HuH-7 (cell line): ENCODE measurements at regions not wholly inside any gene's neighbourhood (a gene's known extent, or its start where the extent isn't known, plus 50 kb on each side); places are given as distances from the start of the nearest gene placed in this dataset.

Experiments
- DNase-seq: peaks from one replicate; pipeline ENCODE4 v3.0.0; 2011; ENCODE audit warnings: low spot score

DNA sequence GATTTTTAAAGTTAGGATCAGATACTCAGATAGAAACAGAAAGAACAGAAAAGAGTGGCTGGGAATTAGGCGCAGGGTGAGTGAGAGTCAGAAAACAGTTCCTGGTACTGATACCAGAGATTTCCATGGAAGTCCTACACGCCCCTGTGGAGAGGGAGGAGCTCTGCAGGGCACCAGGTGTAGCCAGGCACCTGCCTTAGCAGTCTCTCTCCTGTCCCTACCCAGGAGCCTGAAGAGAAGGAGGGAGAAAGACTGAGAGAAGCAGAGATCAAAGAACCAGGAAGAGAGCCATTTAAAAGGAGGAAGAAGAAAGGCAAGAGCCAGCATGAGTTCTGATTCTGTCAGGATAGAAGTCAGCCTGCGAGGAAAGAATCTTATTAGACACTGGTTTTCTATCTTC is 65.0 kb downstream of the CBLN1 start:
- no peak for DNase-seq

DNA sequence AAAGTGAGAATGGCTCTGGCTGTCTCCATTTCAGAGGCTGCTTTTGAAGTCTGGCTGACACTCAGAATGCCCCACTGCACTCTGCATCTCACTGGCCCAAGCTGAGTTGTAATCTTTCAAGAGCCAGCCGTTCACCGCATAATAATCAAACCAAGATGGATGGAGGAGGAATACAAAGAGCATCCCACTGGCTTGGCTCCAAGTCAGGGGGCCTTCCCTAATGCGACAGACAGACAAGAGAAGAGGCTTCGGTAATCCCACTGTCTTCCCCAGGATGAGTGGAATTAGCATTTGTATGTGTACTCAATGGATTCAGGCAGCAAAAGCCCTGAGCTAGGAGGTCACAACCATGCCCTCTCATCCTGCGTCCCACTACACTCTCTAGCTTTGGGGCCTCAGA is 68.0 kb downstream of the CBLN1 start:
- no peak for DNase-seq

- no peak for DNase-seq
Measured at GRCh38 chr16:49204191-49204590, 77.4 kb downstream of the CBLN1 start.

DNA sequence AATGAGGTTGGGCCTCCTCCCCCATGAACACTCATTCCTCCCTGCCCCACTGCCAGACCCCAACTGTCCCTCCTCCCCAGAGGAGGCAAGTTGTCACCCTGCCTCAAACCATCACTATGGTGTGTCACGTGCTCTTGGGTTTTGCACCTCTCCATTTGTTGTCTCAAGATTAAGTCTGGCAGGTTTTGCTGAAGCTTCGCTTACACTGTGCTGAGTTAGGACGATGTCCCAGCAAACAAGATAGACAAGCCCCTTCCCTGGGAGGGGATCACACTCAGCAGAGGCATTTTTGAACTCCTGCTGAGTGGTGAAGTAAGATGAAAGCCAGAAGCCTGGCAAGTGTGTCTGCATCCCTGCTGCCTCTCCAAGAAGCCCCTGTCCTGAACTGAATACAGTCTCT is 78.3 kb downstream of the CBLN1 start:
- DNase-seq, result no peak

GRCh38 chr16:49201118-49201517 is 80.5 kb downstream of the CBLN1 start:
- no peak for DNase-seq

DNA sequence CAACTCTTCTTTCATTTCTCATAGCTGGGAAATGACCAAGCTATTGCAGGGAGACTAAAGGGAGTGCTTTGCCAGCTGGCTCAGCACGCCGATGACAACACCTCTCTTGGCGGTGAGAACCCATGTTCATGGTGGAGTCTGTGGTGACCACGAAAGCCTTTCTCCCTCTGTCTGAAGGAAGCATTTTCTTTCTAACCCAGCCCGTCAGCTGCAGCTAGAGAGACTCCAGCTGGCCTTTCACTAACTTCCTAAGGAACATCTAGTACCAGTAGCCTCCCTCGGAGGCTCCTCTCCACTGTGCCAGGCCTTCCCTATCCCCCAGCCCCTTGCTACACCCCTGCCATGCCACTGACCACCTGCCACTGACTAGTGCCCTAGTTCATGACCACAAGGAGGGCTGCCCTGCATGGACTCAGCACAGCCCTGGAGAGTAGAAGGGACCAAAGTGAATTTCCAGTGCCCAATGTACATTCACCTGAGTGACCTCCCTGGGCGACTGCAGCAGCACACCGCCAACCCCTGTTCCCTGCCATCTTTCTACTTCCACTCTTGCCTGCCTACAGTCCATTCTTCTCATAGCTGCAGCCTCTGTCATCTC is 81.3 kb downstream of the CBLN1 start:
- no peak for DNase-seq

DNA sequence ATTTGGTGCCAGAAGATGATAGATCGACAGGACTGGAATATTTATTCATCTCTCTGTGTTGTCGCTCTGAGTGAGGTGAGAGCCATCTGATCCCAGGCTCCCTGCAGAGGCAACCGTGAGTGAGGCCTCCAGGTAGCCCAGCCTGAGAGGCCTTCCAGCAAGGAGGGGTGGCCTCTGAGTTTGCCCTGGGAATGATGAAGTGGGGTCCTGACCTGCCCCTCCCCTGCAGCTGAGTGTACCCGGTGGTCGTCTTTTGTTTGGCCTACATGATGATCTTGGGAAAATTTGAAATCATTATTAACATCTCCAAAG is 86.4 kb downstream of the CBLN1 start:
- no peak for DNase-seq

DNA sequence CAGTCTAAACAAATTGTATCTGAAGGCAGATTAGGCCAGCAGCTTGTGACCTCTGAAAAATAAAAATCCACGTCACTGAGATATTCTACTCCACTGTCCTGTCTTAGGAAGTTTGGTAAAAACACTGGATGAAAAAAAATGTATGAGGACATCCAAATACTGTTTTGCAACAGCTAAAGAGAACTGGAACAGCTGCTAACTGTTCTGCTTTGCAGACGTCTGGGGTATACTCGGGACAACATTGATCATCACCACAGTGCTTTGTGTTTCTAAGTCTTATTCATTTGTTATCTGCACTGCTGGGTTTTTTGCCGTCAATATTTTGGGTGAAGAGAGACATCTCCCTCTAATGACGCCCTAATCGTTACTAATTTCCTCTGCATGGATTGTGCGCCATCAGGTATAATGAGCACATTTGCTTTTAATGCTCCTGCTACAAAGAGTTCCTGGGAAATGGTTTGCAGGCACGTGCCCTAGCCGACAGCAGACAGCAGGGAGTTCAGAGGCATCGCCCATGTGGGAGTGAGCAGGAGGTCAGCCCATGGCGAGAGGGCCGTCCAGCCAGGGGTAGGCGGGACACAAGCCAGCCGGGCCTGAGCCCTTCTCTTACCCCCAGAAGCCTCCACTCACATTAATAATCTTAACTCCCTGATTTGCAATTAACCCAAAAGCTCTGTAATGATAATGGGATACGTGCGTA is 87.0 kb downstream of the CBLN1 start:
- DNase-seq, result no peak

- no peak for DNase-seq
Measured at GRCh38 chr16:49193596-49193995, 88.0 kb downstream of the CBLN1 start.

DNA sequence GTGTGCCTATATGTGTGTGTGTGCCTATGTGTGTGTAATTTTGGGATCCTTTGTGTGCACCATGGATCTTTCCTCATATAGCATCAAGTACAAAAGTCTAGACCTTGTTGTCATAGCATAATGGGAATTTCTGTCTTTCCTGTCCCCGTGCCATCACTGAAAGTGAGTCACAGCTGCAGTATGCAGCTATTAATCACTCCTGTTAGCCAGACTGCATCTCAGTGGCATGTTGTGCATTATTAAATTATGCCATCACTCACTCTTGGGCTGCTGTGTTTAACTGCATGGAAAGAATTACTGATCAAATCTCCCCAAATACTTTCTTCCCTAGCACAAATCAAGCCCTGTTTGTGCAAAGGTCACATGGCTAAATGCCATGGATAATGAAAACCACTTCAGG is 92.4 kb downstream of the CBLN1 start:
- DNase-seq, result no peak

GRCh38 chr16:49183911-49184310 is 97.7 kb downstream of the CBLN1 start:
- DNase-seq, result peak; percentile 30

DNA sequence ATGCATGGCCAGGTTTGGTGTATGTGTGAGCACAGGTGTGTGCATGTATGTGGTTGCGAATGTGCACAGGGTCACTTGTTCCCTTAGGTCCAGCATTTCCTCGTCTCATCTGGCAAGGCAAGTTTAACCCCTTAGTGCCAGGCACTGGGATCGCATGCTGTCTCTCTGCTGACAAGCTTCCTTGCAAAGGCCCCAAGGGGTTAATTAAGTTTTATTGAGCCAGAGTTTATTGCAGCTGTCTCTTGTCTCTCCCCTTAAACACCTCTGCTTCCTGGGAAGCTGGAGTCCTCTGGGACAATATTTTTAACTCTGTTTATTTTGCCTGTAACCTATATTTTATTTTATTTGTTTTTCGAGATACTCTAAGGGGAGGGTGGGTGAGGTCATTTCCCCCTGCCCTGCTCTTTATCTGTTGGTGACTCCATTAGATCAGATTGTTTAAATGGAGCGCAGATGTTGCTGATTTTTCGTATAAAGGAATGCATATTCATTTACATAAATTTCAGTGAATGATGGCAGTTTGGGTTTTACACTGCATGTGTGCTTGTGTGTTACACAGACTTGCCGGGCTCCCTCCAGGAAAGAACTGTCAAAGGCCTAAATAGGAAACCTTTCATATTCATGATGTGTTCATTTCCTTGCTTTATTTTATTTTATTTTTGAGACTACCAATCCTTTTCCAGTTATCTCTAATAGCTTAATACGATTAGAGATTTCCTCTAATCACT is 99.7 kb downstream of the CBLN1 start:
- no peak for DNase-seq

- DNase-seq, result peak; percentile 9
Measured at GRCh38 chr16:49179714-49180330, 101.8 kb downstream of the CBLN1 start.

GRCh38 chr16:49168126-49168525 is 113.5 kb downstream of the CBLN1 start:
- no peak for DNase-seq

GRCh38 chr16:49165025-49165424 is 116.6 kb downstream of the CBLN1 start:
- DNase-seq, result no peak

DNA sequence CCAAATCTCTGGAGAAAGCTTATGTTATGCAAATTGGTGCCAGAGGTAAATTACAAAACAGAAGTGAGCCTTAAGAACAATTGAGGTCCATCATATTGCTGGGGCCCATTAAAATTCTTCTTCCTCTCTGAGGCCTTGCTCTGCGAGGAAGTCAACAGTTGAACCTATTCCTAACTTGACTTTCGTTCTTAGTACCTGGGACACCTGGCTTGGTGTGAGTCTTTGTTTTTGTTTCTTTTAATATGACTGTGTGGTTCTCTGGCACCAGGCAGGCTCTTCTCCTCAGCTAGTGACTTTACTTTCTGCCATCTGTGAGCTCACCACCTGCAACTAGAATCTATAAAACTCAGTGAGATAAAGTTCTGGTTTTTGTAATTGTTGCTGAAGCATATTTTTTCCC is 120.4 kb downstream of the CBLN1 start:
- DNase-seq, result no peak

- DNase-seq, result no peak
Measured at GRCh38 chr16:49158029-49158642, 123.5 kb downstream of the CBLN1 start.

- DNase-seq, result no peak
Measured at GRCh38 chr16:49150341-49150740, 131.3 kb downstream of the CBLN1 start.

GRCh38 chr16:49148410-49148809 is 133.2 kb downstream of the CBLN1 start:
- no peak for DNase-seq

- DNase-seq, result no peak
Measured at GRCh38 chr16:49140618-49141017, 141.0 kb downstream of the CBLN1 start.

- no peak for DNase-seq
Measured at GRCh38 chr16:49130397-49130796, 151.2 kb downstream of the CBLN1 start.

GRCh38 chr16:49129935-49130334 is 151.7 kb downstream of the CBLN1 start:
- DNase-seq, result no peak

- no peak for DNase-seq
Measured at GRCh38 chr16:49128740-49129139, 152.9 kb downstream of the CBLN1 start.
